ACC112 (cell line): ENCODE measurements at regions not wholly inside any gene's neighbourhood (a gene's known extent, or its start where the extent isn't known, plus 50 kb on each side); places are given as distances from the start of the nearest gene placed in this dataset.
"Not testable (repeated sequence)": the region's sequence is repeated elsewhere in the genome, so short reads cannot be mapped to it uniquely, and the experiment has no call there.

Experiments
- H2AFZ ChIP-seq: fragments of 200-600 bp; sonication (generic); one replicate; pipeline ENCODE4 v1.6.0; 2017; ENCODE audit warnings: antibody characterized with exemption, low read length; ENCODE audit not compliant: unreplicated experiment
- H3K27ac ChIP-seq: fragments of 200-600 bp; sonication (generic); 2 replicates; pipeline ENCODE4 v1.5.1; 2014; ENCODE audit warnings: low read depth, mild to moderate bottlenecking, antibody characterized with exemption, low read length, moderate library complexity
- H3K27me3 ChIP-seq: fragments of 200-600 bp; sonication (generic); 2 replicates; pipeline ENCODE4 v1.6.1; 2014; ENCODE audit warnings: mild to moderate bottlenecking, antibody characterized with exemption, low read length, moderate library complexity, mixed read lengths; ENCODE audit not compliant: insufficient read depth
- H3K36me3 ChIP-seq: fragments of 200-600 bp; sonication (generic); 2 replicates; pipeline ENCODE4 v1.6.1; 2016; ENCODE audit warnings: mild to moderate bottlenecking, antibody characterized with exemption, low read length, moderate library complexity, mixed read lengths; ENCODE audit not compliant: insufficient read depth
- H3K4me1 ChIP-seq: fragments of 200-600 bp; sonication (generic); one replicate; pipeline ENCODE4 v1.6.1; 2016; ENCODE audit warnings: low read length, mixed read lengths; ENCODE audit not compliant: insufficient read depth, unreplicated experiment, control insufficient read depth
- H3K4me3 ChIP-seq: fragments of 200-600 bp; sonication (generic); 2 replicates; pipeline ENCODE4 v1.5.1; 2014; ENCODE audit warnings: mild to moderate bottlenecking, low read depth, low read length
- H3K79me2 ChIP-seq: fragments of 200-600 bp; sonication (generic); one replicate; pipeline ENCODE4 v1.6.0; 2016; ENCODE audit warnings: low read length; ENCODE audit not compliant: control insufficient read depth, unreplicated experiment, insufficient read depth

DNA sequence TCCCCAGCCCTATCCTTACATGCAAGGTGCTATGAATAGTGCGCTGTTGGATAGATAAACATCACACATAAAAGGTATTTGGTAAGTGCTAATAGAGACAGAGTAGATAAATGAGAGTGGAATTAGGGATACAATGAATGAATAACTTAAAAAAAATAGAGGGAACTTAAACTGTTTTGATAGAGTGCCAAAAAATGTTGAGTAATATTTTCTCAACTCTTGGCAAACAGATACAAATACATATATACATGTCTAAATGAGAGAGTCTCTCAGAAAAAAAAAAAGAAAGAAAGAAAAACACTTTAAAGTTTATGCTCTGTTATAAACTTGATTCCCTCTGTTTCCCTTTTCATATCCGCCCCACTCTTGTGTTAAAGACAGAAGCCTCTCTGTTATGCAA, 667.4 kb downstream of the ROBO2 start:
- Histone ChIP-seq H2AFZ (no peak overlapping the region), H3K36me3 (no peaks in the 10 kb centered on the region), H3K4me1 (no peaks in the 10 kb centered on the region), H3K79me2 (no peaks in the 10 kb centered on the region), H3K27me3 (peaks cover 6% of the 10 kb centered on the region; the same call in 1 of the 2 replicates), H3K27ac (no peak overlapping the region), H3K4me3 (no peak overlapping the region)

DNA sequence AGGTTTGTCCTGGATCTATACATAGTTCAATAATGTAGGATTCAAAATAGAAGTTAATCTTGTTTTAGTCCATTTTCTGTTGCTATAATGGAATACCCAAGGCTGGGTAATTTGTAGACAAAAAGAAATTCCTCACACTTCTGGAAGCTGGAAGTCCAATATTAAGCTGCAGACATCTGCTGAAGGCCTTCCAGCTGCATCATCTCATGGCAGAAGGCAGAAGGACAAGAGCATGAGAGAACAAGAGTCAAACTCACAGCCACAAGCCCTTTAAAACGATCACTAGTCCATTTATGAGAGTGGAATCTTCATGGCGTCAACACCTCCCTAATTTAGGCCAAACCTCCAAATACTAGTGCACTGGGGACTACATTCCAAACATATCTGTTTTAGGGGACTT, 669.3 kb downstream of the ROBO2 start:
- H2AFZ ChIP-seq = no peak overlapping the region
- H3K27ac ChIP-seq = no peak overlapping the region
- no peaks in the 10 kb centered on the region for H3K4me1 ChIP-seq
- no peaks in the 10 kb centered on the region for H3K79me2 ChIP-seq
- no peaks in the 10 kb centered on the region for H3K36me3 ChIP-seq
- H3K4me3 ChIP-seq = no peak overlapping the region
- peaks cover 12% of the 10 kb centered on the region; the same call in 1 of the 2 replicates for H3K27me3 ChIP-seq

DNA sequence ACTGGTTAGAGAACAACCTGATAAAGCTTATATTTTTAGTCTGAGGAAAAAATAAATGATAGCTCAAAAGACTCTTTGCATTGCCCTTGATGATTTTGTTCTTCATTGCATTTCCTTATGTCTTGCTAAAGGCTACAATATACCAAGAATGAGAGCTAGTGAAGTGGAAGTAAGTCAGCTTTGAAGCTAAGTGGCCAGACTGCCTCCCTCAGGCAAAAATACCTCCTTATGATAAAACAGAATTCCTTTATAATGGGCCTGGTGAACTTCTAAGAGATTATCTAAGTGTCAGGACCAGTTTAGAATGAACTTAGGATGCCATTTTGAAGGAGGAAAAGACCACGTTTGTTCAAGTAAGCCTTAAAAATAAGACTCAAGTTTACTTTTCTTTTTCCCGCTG, 678.4 kb downstream of the ROBO2 start:
- Histone ChIP-seq H3K27ac (no peak overlapping the region), H3K4me3 (no peak overlapping the region), H3K36me3 (no peaks in the 10 kb centered on the region), H3K27me3 (peaks cover 15% of the 10 kb centered on the region; the same call in 1 of the 2 replicates), H3K79me2 (no peaks in the 10 kb centered on the region), H2AFZ (no peak overlapping the region), H3K4me1 (no peaks in the 10 kb centered on the region)

DNA sequence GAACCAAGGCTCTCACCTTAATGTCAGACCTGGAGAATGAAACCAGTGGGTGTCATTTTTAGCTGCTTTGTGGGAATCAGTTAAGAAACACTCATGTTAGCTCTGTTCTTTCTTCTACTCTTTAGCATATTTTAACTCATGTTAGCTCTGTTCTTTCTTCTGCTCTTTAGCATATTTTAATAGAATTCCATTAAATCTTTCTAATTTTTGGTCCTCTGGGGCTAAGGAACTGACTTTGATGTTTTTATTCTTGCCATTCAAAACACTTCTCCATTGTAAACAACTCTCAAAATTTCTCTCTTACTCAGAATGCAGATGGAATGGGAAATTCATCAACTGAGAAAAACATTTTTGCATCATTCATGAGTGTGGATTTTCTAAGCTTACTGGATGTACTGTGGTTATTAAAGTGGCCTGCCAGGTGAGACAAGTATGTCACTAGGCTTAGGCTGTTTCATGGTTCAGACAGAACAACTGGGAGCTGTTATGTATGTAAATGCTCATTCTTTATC, 680.6 kb downstream of the ROBO2 start:
- Histone ChIP-seq H3K4me3 (no peak overlapping the region), H3K79me2 (no peaks in the 10 kb centered on the region), H2AFZ (no peak overlapping the region), H3K27me3 (peaks cover 9% of the 10 kb centered on the region; the same call in 1 of the 2 replicates), H3K36me3 (no peaks in the 10 kb centered on the region), H3K27ac (no peak overlapping the region), H3K4me1 (no peaks in the 10 kb centered on the region)

DNA sequence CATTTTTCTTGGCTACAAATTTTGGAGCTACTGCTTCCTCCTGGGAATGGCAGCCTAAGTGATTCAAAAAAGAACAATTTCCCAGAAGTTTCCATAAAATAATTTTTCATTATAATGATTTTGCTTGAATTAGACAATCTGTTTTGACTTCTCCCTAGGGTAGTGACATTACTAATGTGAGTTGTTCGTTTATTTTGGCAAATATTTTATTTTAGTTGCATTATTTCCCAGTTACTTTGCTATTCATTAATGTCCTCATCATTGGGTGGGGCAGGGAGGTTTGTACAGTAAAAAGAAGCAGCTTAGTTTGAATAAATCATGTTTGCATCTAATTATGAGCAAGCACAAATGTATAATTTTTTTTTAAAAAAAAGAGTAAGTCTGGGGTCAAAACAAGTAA, 686.6 kb downstream of the ROBO2 start:
- no peak overlapping the region for H2AFZ ChIP-seq
- no peaks in the 10 kb centered on the region for H3K27me3 ChIP-seq
- no peak overlapping the region for H3K4me3 ChIP-seq
- H3K79me2 ChIP-seq = no peaks in the 10 kb centered on the region
- H3K4me1 ChIP-seq = no peaks in the 10 kb centered on the region
- H3K27ac ChIP-seq = no peak overlapping the region
- no peaks in the 10 kb centered on the region for H3K36me3 ChIP-seq

DNA sequence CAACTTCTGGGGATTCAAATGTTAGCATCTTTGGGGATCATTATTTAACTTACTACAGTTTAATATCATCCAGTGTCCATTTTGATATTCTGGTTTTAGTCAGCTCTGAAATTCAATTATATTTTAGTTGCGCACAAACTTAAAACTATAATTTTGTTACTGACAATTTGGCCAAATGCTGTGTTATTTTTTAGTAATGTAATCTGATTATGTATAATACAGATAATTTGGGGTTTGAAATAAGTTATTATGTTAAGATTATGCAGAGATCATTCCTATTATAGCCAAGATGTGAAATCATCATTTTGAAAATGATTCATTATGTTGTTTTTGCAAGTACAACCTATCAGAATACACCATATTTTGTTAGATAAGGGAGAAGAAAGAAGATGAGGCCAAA, 706.1 kb downstream of the ROBO2 start:
- Histone ChIP-seq H3K27ac (no peak overlapping the region), H3K4me3 (no peak overlapping the region), H3K79me2 (no peaks in the 10 kb centered on the region), H2AFZ (no peak overlapping the region), H3K27me3 (no peaks in the 10 kb centered on the region), H3K36me3 (no peaks in the 10 kb centered on the region), H3K4me1 (no peaks in the 10 kb centered on the region)

DNA sequence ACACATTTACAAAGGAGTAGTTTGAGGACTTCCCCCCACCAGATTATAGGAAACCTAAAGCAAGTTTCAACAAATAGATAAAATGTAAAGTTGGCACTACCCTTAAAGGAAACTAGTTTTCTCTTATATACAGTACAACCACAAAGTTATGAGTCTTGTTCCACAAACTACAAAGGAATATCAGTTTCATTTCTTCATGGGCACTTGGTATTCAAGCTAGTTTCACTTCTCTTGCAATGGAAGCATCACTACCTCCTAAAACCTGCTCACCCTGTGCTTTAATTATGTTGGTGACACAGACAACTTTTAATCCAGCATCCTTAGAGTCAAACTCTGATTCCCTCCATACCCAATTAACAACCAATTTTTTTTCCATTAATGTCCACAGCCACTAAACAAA, 707.0 kb downstream of the ROBO2 start:
- Histone ChIP-seq H3K4me1 (no peaks in the 10 kb centered on the region), H2AFZ (no peak overlapping the region), H3K36me3 (no peaks in the 10 kb centered on the region), H3K4me3 (no peak overlapping the region), H3K27me3 (no peaks in the 10 kb centered on the region), H3K79me2 (no peaks in the 10 kb centered on the region), H3K27ac (no peak overlapping the region)

DNA sequence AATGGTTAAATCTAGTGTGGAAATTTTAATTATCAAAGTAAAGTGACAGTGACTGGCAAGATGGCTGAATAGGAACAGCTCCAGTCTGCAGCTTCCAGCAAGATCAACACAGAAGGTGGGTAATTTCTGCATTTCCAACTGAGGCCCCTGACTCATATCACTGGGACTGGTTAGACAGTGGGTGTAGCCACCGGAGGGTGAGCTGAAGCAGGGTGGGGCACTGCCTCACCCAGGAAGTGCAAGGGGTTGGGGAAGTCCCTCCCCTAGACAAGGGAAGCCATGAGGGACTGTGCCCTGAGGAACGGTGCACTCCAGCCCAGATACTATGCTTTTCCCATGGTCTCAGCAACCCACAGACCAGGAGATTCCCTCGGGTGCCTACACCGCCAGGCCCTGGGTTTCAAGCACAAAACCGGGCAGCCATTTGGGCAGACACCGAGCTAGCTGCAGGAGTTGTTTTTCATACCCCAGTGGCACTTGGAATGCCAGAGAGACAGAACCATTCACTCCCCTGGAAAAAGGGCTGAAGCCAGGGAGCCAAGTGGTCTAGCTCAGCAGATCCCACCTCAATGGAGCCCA, 716.6 kb downstream of the ROBO2 start:
- H3K4me1 ChIP-seq, H2AFZ ChIP-seq, H3K79me2 ChIP-seq, H3K27ac ChIP-seq, H3K27me3 ChIP-seq, H3K4me3 ChIP-seq, H3K36me3 ChIP-seq: not testable (repeated sequence)

DNA sequence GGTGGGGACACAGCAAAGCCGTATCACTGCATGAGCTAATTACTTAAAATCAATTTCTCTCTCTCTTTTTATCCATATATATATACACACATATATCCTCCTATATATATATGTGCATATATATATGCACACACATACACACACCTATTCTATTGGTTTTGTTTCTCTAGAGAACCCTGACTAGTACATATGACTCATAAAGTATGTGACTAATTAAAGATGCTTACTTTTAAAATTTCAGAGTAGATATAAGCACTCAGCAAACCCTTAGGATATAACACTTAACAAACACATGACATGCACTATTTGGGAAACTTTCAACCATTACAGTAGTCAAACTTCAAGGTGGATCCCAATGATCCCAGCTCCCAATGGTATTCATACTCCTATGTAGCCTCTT, 732.6 kb downstream of the ROBO2 start:
- Histone ChIP-seq H3K4me1 (no peaks in the 10 kb centered on the region), H2AFZ (no peak overlapping the region), H3K27ac (no peak overlapping the region), H3K36me3 (no peaks in the 10 kb centered on the region), H3K79me2 (no peaks in the 10 kb centered on the region), H3K4me3 (no peak overlapping the region), H3K27me3 (peaks cover under 1% of the 10 kb centered on the region; the same call in 1 of the 2 replicates)

DNA sequence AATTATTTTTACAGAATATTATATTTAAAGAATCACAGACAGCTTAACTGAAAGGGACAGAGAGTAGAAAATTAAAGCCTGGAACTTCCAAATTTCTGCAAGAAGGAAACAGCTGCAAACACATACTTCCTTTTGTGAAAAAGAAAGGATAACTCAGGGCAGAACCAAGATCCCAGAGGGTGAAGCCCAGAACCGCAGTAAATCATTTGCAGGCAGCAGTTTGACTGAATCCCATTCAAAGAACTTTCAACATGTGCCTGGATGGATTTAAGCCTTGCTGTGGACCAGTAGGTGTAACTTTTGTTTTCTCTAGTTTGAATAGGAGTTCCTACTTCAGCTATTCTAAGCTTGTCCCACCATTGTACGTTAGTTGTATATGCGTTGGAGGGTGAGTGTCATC, 733.2 kb downstream of the ROBO2 start:
- Histone ChIP-seq H3K36me3 (no peaks in the 10 kb centered on the region), H3K27me3 (peaks cover 3% of the 10 kb centered on the region; the same call in 1 of the 2 replicates), H3K4me1 (no peaks in the 10 kb centered on the region), H3K4me3 (no peak overlapping the region), H2AFZ (no peak overlapping the region), H3K79me2 (no peaks in the 10 kb centered on the region), H3K27ac (no peak overlapping the region)

DNA sequence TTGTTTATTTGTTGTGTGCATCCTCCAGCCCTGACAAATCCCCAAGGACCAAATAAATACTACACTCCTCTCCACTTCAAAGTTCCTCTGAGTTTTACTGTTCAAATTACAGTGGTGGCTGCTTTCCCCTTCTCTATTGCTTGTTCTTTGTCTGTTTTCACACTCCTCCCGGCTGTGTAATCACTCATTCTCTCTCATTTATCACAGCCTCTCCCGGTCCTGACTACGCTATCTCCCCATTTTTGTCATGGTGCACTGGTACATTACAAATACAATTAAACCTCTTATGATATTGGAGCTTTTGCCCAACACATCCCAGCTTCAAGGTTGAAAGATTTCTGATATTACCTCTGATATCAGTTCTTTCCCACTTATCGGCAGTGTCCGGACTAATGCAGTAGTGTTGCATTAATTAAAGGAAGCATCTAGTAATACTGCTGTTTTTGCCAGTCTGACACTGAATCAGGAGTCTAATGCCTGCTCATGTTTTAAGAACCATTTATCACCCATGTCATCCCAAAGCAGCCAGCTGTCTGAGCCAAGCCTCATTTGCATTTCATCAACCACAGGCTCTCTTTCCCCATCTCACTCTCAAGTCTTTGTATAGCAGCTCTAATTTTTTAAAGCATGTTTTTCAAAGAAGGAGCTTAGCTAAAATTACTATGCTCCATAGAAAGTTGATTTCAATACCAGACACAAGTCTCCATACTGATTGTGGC, 740.5 kb downstream of the ROBO2 start:
- no peak overlapping the region for H3K4me3 ChIP-seq
- no peaks in the 10 kb centered on the region for H3K79me2 ChIP-seq
- no peak overlapping the region for H2AFZ ChIP-seq
- H3K36me3 ChIP-seq = no peaks in the 10 kb centered on the region
- no peaks in the 10 kb centered on the region for H3K4me1 ChIP-seq
- no peak overlapping the region for H3K27ac ChIP-seq
- peaks cover 19% of the 10 kb centered on the region; the same call in 1 of the 2 replicates for H3K27me3 ChIP-seq
